ENCODE measurements at regions not wholly inside any gene's neighbourhood (a gene's known extent, or its start where the extent isn't known, plus 50 kb on each side); places are given as distances from the start of the nearest gene placed in this dataset.

GRCh38 chr16:13390093-13390985, 488.9 kb downstream of the SHISA9 start (continued):
- TF ChIP-seq RUNX3 (IDR thresholded peaks at IDR 0.05; ENCODE audit: low read length) (peak; percentile 84), KAT2A (conservative IDR thresholded peaks at IDR 0.05; ENCODE audit: control insufficient read depth, low read depth, low read length) (no peak), SRF (IDR thresholded peaks at IDR 0.05; ENCODE audit: low read depth in 2 of 2, low read length in 2 of 2) (no peak), SMC3 (IDR thresholded peaks at IDR 0.05; ENCODE audit: borderline replicate concordance, low read length) (peak; percentile 11; the same call in 1 of the 2 replicates), RAD51 (IDR thresholded peaks at IDR 0.05) (no peak), USF2 (IDR thresholded peaks at IDR 0.05; ENCODE audit: borderline replicate concordance, low read depth, low read length) (no peak), HDGF (IDR thresholded peaks at IDR 0.05) (peak; percentile 59; the same call in 1 of the 2 replicates), YY1 (IDR thresholded peaks at IDR 0.05; ENCODE audit: low read depth, low read length) (no peak), TBL1XR1 (IDR thresholded peaks at IDR 0.05; ENCODE audit: low read depth, low read length) (no peak; the same call in 1 of the 2 replicates), ZNF207 (IDR thresholded peaks at IDR 0.05; ENCODE audit: borderline replicate concordance) (peak; percentile 82; the same call in 1 of the 2 replicates), MYB (IDR thresholded peaks at IDR 0.05; ENCODE audit: borderline replicate concordance, low read depth, low read length) (no peak), POU2F2 (IDR thresholded peaks at IDR 0.05; ENCODE audit: borderline replicate concordance, low read depth, low read length) (no peak; the same call in 2 of the 3 replicates), RELA (IDR thresholded peaks at IDR 0.05; ENCODE audit: borderline replicate concordance, partially characterized antibody) (no peak), WRNIP1 (IDR thresholded peaks at IDR 0.05; ENCODE audit: borderline replicate concordance, low read depth, low read length) (no peak), BACH1 (IDR thresholded peaks at IDR 0.05; ENCODE audit: borderline replicate concordance) (peak; percentile 8; the same call in 1 of the 2 replicates), ESRRA (IDR thresholded peaks at IDR 0.05; ENCODE audit: low read length) (no peak), LARP7 (IDR thresholded peaks at IDR 0.05) (no peak; the same call in 1 of the 2 replicates), CEBPB (IDR thresholded peaks at IDR 0.05; ENCODE audit: borderline replicate concordance in 1 of 2, low read depth in 2 of 2, low read length in 2 of 2) (no peak; a peak in 1 of 4 replicates), ASH2L (IDR thresholded peaks at IDR 0.05; ENCODE audit: borderline replicate concordance, low read depth) (no peak), CREB1 (IDR thresholded peaks at IDR 0.05; ENCODE audit: low read depth) (peak; percentile 68), E4F1 (IDR thresholded peaks at IDR 0.05; ENCODE audit: borderline replicate concordance, partially characterized antibody) (no peak), KDM1A (IDR thresholded peaks at IDR 0.05; ENCODE audit: borderline replicate concordance) (no peak), MEF2A (IDR thresholded peaks at IDR 0.05; ENCODE audit: insufficient read depth, low read depth, low read length) (peak; percentile 79), REST (IDR thresholded peaks at IDR 0.05; ENCODE audit: low read depth, low read length) (no peak)
